Inflammatory macrophage (primary cell): ENCODE measurements at regions not wholly inside any gene's neighbourhood (a gene's known extent, or its start where the extent isn't known, plus 50 kb on each side); places are given as distances from the start of the nearest gene placed in this dataset.
"Not testable (repeated sequence)": the region's sequence is repeated elsewhere in the genome, so short reads cannot be mapped to it uniquely, and the experiment has no call there.

Experiments
- DNase-seq, 2 donors: peaks; one replicate each; pipeline ENCODE4 v3.0.0-alpha.2; 2020 to 2022

GRCh38 chr12:29943683-29944082, 159.9 kb upstream of the TMTC1 start:
- DNase-seq: no peak

GRCh38 chr12:29940811-29941210, 157.1 kb upstream of the TMTC1 start:
- DNase-seq: no peak

DNA sequence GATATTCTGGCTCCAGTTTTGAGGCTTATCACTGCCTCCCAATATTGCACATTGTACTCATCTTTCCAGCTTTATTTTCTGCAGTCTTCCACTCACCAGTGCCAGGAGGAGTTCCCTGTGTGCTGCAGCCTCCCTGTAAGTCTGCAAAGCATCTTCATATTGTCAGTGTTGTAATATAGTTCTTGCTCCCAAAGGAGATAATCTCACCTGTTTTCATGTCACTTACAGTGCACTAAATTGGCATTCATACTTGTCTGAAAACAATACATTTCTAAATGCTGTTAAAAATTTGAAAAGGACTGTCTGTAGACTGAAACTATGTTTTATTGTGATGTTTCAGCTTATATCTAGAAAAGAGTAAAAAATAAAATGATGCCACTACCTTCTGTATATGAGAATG, 146.8 kb upstream of the TMTC1 start:
- no peak for DNase-seq

DNA sequence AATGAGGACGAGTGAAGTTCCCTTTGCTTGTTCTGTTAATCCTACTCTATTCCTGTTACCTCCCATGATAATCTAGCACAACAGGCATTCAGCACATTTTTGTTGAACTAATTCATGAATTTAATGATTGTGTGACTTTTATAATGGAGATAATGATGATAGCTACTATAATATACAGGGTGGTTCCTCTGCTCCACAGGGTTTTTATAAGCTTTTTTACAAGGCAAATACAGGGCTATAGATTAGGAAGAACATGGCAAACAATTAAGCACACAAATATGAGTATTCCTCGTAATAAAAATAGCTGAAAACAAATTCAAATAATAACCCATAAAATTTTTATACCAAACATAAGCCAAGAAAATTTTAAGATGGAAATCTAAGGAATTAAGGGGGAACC, 145.6 kb upstream of the TMTC1 start:
- DNase-seq: no peak

- DNase-seq: no peak
These were observed 137.6 kb upstream of the TMTC1 start for GRCh38 chr12:29921307-29921706.

GRCh38 chr12:29908157-29908556, 124.4 kb upstream of the TMTC1 start:
- DNase-seq: no peak

- no peak for DNase-seq
These were observed 123.7 kb upstream of the TMTC1 start for GRCh38 chr12:29907461-29907860.

DNA sequence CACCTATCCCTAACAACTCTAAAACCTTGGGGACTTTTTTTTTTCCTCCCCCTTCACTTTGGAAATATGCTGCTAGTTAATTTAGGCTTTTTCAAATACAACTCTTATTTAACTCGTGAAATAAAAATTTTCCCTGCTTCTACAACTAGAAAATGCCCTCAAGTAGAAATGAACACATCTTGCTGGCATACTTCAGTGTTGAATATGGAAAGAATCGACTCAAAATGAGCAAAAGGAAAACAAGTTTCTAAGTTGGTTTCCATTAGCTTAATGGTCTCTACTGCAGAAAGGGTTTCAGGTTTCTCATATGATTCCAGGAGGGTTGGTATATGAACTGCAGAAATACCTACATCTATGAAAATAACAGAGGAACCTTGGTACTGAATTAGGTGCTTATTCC, 118.3 kb upstream of the TMTC1 start:
- DNase-seq: no peak

GRCh38 chr12:29901585-29901984, 117.8 kb upstream of the TMTC1 start:
- no peak for DNase-seq

GRCh38 chr12:29899212-29899931, 115.6 kb upstream of the TMTC1 start:
- no peak for DNase-seq

GRCh38 chr12:29895966-29896365, 112.2 kb upstream of the TMTC1 start:
- DNase-seq: no peak

DNA sequence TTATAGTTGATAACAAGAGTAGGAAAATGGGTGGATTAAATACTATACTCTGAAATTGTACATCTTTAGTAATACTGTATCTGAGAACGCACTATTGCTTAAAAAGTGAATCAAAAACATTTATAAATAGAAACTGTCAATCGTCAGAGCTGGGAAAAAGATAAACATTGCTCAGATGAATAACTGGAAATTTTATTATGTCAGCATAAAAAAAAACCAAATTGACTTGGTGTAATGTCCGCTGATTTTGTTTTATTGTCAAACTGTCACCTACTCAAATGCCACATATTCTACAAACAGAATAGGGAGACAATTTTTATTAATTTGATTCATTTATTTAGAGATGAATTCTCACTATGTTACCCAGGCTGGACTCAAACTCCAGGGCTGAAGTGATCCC, 109.3 kb upstream of the TMTC1 start:
- no peak for DNase-seq

DNA sequence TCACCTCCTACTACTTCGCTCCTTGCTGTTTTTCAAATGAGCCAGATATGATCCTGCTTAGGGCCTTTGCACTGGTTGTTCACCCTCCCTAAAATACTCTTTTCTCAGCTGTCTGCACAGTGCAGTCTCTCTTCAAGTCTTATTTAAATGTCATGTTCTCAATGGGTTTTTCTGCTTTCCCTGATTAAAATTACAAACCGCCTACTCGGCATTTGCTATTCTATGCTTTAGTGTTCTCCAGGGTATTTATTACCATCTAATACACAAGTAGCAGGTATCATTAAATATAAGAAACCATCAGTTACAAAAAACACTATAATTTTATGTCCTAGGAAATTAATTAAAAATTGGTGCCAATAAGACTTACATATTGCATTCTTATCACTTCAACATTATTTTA, 108.0 kb upstream of the TMTC1 start:
- no peak for DNase-seq

DNA sequence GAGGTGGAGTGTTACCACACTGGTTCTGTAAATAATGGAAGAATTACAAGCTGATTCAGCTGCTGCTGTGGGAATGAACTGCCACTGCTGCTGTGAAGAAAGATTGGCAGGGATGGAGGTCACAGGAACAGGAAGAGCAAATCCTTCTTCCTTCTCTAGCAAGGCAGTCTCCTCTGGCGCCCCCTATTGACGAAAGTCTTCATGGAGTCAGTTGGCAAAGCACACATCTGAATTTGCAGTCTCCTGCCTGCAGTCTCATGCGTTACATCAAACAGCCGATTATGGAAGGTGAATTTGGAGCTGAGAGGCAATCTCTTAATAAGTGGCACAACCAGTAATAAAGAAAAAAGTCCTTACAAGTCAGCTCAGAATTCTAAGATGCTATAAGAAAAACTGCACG, 106.0 kb upstream of the TMTC1 start:
- peak; percentile 65 to 69 for DNase-seq

DNA sequence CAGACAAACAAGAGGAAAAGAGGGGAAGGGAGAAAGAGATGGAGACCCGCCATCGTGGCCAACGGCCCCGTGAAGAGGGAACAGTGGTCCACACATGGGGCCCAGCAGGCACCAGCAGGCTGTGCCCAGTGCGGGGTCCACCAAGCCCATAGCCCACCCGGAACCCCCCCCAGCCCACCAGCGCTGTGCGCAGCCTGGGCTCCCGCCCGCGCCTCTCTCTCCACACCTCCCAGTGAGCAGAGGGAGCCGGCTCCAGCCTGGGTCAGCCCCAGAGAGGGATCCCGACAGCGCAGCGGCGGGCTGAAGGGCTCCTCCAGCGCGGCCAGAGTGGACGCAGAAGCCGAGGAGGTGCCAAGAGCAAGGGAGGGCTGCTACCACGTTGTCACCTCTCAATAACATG, 105.0 kb upstream of the TMTC1 start:
- no peak for DNase-seq

- DNase-seq: not testable (repeated sequence)
These were observed 101.2 kb upstream of the TMTC1 start for GRCh38 chr12:29884957-29885356.

DNA sequence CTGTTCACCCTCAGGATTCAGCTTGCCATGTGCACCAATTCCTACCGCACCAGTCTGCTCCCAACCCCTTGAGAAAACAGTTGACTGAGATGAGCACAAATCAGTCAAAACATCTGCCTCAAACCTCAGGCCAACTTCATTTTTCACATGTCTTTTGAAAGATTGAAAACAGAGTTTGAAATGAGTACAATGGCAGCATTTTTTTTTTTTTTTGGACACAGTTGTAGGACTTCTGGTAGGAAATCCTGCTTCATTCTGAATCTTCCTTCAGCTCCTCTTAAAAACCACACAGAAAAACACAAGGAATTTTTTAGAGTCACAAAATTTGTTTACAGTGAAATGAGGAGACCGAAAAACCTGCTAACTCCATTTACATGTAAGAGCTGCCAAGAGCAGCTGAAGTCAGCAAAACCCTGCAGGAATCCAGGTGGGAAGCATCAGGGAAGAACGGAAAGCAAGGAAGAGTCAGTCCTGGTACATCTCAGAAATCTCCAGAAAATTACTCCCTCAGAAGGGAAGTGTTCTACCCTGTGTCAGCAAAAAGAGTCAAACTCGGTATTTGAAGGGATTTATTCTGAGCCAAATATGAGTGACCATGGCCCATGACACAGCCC, 100.3 kb upstream of the TMTC1 start:
- DNase-seq: no peak

- DNase-seq: no peak
These were observed 99.8 kb upstream of the TMTC1 start for GRCh38 chr12:29883525-29883924.

DNA sequence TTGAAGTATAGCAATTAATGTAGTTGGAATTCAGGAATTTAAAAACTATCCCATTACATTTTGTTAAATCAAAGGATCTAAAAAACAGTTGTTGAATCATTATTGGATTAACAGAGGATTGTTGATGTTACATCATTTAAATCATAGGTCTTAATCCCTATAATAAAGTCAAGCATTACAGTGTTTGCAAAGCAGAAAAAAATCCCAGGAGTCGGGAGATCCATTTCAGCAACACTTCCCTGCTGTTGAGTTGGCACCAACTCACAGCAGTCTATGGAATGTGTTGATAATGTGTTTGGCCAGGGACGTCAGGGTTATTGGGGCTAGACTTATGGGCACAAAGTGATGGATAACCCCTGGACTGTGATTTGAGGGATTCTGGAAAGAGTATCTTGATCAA, 99.1 kb upstream of the TMTC1 start:
- DNase-seq: no peak

GRCh38 chr12:29880987-29881386, 97.2 kb upstream of the TMTC1 start:
- DNase-seq: no peak

DNA sequence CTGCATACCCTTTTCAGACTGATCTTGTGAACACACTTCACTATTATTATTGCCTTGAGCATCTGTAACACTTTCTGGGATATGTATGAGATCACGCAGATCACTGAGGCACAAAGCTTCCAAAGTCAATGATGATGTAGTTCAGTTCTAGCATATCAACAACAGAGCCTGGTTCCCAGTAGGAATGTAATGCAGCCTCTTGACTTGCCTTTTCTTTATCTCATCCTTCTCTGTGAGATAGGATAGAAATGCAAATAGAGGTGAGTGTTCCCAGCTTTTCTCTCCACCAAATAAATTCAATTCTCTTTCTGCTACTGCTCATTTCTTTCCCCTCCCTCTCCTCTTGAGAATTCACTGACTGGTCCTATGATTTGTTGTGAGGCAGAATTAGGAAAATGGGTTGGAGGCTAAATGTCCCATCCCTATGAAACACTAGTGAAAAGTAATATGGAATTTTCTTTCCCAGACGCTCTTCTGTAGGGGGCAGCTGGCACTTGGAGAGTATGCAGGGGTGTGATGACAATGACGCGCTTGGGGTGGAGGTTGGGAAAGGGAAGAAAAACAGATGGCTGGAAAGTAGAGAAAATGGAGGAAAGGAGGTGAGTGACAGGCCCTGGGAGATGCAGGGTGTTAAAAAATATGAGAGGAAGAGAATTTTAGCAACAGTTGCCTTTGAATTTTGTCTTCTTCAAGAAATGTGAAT, 96.0 kb upstream of the TMTC1 start:
- no peak for DNase-seq

- no peak for DNase-seq
These were observed 86.2 kb upstream of the TMTC1 start for GRCh38 chr12:29869946-29870345.

GRCh38 chr12:29867823-29868222, 84.1 kb upstream of the TMTC1 start:
- no peak for DNase-seq

DNA sequence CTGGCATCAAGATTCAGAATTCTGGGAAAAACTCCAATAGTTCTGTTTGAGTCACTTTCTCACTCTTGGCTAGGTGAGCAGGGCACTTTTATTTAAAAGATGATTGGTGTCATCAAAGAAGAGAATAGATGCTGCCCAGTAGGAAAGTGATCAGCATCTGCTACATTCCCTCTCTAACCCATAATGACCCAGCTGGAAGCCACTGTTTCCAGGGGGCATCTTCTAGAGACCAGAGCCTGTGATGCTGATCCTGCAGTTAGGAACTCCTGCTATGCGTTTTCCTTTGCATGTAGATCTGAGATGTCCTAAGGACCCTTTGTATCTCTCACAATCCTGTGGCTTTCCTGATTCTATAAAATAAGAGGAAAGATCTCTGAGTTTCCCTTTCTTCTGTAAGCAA, 79.9 kb upstream of the TMTC1 start:
- no peak for DNase-seq
